ENCODE measurements at regions not wholly inside any gene's neighbourhood (a gene's known extent, or its start where the extent isn't known, plus 50 kb on each side); places are given as distances from the start of the nearest gene placed in this dataset.
"Not testable (repeated sequence)": the region's sequence is repeated elsewhere in the genome, so short reads cannot be mapped to it uniquely, and the experiment has no call there.

DNA sequence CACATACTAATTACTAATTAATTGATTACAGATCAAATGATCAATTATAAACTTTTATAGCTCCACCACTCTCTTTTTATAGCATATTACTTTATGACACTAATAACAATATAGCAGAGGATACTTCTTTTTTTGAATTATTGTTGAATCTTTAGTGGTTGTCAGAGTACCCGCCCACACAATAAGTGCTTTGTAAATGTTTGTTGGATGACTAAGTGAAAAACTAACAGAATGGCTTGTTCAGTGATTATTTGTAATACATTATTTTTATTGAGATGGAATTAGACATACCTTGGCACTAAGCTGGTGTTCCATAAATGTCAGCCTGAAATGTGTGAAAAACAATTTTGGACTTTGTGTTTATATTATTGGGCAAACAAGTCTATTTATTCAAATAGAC, 670.5 kb upstream of the ATXN7L3B start:
- Histone ChIP-seq H3K9ac (ENCODE audit: low read length) (no peak overlapping the region), H3K4me2 (ENCODE audit: low read depth, low read length) (no peak overlapping the region), H3K9me2 (replicated peaks; ENCODE audit: insufficient read depth, low read length) (no peaks in the 10 kb centered on the region), H3K9me3 (replicated peaks; ENCODE audit: insufficient read depth, low read length) (no peaks in the 10 kb centered on the region), H2AFZ (ENCODE audit: low read length) (no peak overlapping the region), H3K36me3 (replicated peaks; ENCODE audit: insufficient read depth, low read length) (no peaks in the 10 kb centered on the region), H3F3A (ENCODE audit: insufficient read depth, low read length) (no peaks in the 10 kb centered on the region), H3K79me2 (ENCODE audit: low read length) (no peaks in the 10 kb centered on the region), H3K4me1 (ENCODE audit: low read length) (no peaks in the 10 kb centered on the region), H3K27me3 (replicated peaks; ENCODE audit: insufficient read depth, low read length) (no peaks in the 10 kb centered on the region), H3K27ac (ENCODE audit: low read length) (no peak overlapping the region), H3K4me3 (ENCODE audit: low read length) (no peak overlapping the region), H4K20me1 (ENCODE audit: insufficient read depth, low read length) (no peaks in the 10 kb centered on the region)
- DNase-seq: no peak
- TF ChIP-seq EZH2phosphoT487 (IDR thresholded peaks at IDR 0.05; ENCODE audit: low read length): no peak
- TF ChIP-seq, protein P1, sequence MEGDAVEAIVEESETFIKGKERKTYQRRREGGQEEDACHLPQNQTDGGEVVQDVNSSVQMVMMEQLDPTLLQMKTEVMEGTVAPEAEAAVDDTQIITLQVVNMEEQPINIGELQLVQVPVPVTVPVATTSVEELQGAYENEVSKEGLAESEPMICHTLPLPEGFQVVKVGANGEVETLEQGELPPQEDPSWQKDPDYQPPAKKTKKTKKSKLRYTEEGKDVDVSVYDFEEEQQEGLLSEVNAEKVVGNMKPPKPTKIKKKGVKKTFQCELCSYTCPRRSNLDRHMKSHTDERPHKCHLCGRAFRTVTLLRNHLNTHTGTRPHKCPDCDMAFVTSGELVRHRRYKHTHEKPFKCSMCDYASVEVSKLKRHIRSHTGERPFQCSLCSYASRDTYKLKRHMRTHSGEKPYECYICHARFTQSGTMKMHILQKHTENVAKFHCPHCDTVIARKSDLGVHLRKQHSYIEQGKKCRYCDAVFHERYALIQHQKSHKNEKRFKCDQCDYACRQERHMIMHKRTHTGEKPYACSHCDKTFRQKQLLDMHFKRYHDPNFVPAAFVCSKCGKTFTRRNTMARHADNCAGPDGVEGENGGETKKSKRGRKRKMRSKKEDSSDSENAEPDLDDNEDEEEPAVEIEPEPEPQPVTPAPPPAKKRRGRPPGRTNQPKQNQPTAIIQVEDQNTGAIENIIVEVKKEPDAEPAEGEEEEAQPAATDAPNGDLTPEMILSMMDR (IDR thresholded peaks at IDR 0.05; ENCODE audit: low read length): no peak
- no peak for TF ChIP-seq EZH2 (optimal IDR thresholded peaks at IDR 0.05; ENCODE audit: low read depth, low read length)

DNA sequence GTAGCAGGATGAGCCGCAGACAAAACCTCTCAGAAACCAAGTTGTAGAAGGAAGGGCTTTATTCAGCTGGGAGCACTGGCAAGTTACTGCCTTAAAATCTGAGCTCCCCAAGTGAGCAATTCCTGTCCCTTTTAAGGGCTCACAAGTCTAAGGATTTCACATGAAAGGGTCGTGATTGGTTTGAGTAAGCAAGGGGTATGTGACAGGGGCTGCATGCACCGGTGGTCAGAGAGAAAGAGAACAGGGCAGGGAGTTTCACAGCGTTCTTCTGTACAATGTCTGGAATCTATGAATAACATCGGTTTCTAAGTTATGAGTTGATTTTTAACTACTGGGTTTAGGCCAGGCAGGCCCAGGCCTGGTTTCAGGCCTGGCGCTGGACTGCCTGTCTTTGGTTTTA, 660.3 kb upstream of the ATXN7L3B start:
- not testable (repeated sequence) for H3K9ac ChIP-seq (ENCODE audit: low read length); H3K4me1 ChIP-seq (ENCODE audit: low read length); H3K4me3 ChIP-seq (ENCODE audit: low read length); H3K9me2 ChIP-seq (replicated peaks; ENCODE audit: insufficient read depth, low read length); H2AFZ ChIP-seq (ENCODE audit: low read length); DNase-seq; H3K27ac ChIP-seq (ENCODE audit: low read length); H3F3A ChIP-seq (ENCODE audit: insufficient read depth, low read length); H3K9me3 ChIP-seq (replicated peaks; ENCODE audit: insufficient read depth, low read length); H3K27me3 ChIP-seq (replicated peaks; ENCODE audit: insufficient read depth, low read length); H3K4me2 ChIP-seq (ENCODE audit: low read depth, low read length); H4K20me1 ChIP-seq (ENCODE audit: insufficient read depth, low read length); H3K79me2 ChIP-seq (ENCODE audit: low read length); H3K36me3 ChIP-seq (replicated peaks; ENCODE audit: insufficient read depth, low read length)

DNA sequence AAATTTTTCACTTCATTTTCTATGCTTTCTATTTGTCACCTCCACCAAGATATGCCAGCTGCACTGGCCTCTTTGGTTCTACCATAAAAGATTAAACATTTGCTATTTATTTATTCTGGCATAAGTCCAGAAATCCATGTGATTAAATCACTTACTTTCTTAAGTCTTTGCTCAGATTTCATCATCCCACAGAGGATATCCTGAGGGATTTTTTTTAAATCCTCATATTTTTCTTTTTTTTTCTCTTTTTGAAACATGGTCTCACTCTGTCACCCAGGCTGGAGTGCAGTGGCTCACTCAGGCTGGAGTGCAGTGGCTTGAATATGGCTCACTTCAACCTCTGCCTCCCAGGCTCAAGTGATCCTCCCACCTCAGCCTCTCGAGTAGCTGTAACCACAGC, 645.4 kb upstream of the ATXN7L3B start:
- H3K4me1 ChIP-seq (ENCODE audit: low read length): no peaks in the 10 kb centered on the region
- H3F3A ChIP-seq (ENCODE audit: insufficient read depth, low read length): no peaks in the 10 kb centered on the region
- no peaks in the 10 kb centered on the region for H4K20me1 ChIP-seq (ENCODE audit: insufficient read depth, low read length)
- H3K79me2 ChIP-seq (ENCODE audit: low read length): no peaks in the 10 kb centered on the region
- TF ChIP-seq, protein P1 (IDR thresholded peaks at IDR 0.05; ENCODE audit: low read length): no peak
- TF ChIP-seq EZH2phosphoT487 (IDR thresholded peaks at IDR 0.05; ENCODE audit: low read length) (no peak), EZH2 (optimal IDR thresholded peaks at IDR 0.05; ENCODE audit: low read depth, low read length) (no peak)
- no peak overlapping the region for H3K27ac ChIP-seq (ENCODE audit: low read length)
- DNase-seq: no peak
- H3K4me3 ChIP-seq (ENCODE audit: low read length): no peak overlapping the region
- H3K4me2 ChIP-seq (ENCODE audit: low read depth, low read length): no peak overlapping the region
- H3K9me2 ChIP-seq (replicated peaks; ENCODE audit: insufficient read depth, low read length): no peaks in the 10 kb centered on the region
- H3K36me3 ChIP-seq (replicated peaks; ENCODE audit: insufficient read depth, low read length): no peaks in the 10 kb centered on the region
- H2AFZ ChIP-seq (ENCODE audit: low read length): no peak overlapping the region
- H3K9me3 ChIP-seq (replicated peaks; ENCODE audit: insufficient read depth, low read length): no peaks in the 10 kb centered on the region
- H3K9ac ChIP-seq (ENCODE audit: low read length): no peak overlapping the region
- no peaks in the 10 kb centered on the region for H3K27me3 ChIP-seq (replicated peaks; ENCODE audit: insufficient read depth, low read length)

DNA sequence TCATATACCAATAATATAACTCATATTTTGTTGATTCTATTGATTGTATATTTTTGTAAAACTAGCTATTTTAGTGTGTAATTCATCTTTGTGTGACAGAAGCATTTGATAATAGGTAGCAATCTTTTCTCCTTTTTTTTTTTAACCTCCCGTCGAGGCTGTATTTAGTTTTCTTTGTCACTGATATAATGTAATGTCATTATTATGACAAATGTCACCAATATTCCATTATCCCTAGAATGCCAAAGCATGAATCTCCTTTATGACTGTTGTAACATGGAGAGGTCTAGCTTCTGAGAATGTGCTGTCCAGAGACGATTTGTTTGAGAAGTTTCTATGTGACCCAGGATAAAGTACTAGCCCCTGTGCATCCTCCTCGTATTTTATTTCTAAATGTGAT, 639.0 kb upstream of the ATXN7L3B start:
- Histone ChIP-seq H3K4me1 (ENCODE audit: low read length) (no peaks in the 10 kb centered on the region), H3F3A (ENCODE audit: insufficient read depth, low read length) (no peaks in the 10 kb centered on the region), H3K27me3 (replicated peaks; ENCODE audit: insufficient read depth, low read length) (no peaks in the 10 kb centered on the region), H3K27ac (ENCODE audit: low read length) (no peak overlapping the region), H3K9ac (ENCODE audit: low read length) (no peak overlapping the region), H3K79me2 (ENCODE audit: low read length) (no peaks in the 10 kb centered on the region), H2AFZ (ENCODE audit: low read length) (no peak overlapping the region), H3K9me3 (replicated peaks; ENCODE audit: insufficient read depth, low read length) (no peaks in the 10 kb centered on the region), H4K20me1 (ENCODE audit: insufficient read depth, low read length) (no peaks in the 10 kb centered on the region), H3K4me2 (ENCODE audit: low read depth, low read length) (no peak overlapping the region), H3K4me3 (ENCODE audit: low read length) (no peak overlapping the region), H3K36me3 (replicated peaks; ENCODE audit: insufficient read depth, low read length) (no peaks in the 10 kb centered on the region), H3K9me2 (replicated peaks; ENCODE audit: insufficient read depth, low read length) (no peaks in the 10 kb centered on the region)
- TF ChIP-seq, protein P1 (IDR thresholded peaks at IDR 0.05; ENCODE audit: low read length): no peak
- TF ChIP-seq EZH2 (optimal IDR thresholded peaks at IDR 0.05; ENCODE audit: low read depth, low read length) (no peak), EZH2phosphoT487 (IDR thresholded peaks at IDR 0.05; ENCODE audit: low read length) (no peak)
- no peak for DNase-seq

Data from MM.1S (cell line).